Keratinocyte (primary cell): ENCODE measurements at regions not wholly inside any gene's neighbourhood (a gene's known extent, or its start where the extent isn't known, plus 50 kb on each side); places are given as distances from the start of the nearest gene placed in this dataset.

Source experiments
- CTCF ChIP-seq, 3 experiments: IDR thresholded peaks in 1 of 3; conservative IDR thresholded peaks in 1 of 3; optimal IDR thresholded peaks in 1 of 3; 2 replicates in 2 of 3; 3 replicates in 1 of 3; pipeline versions ENCODE3 to v1.5.1; 2011; ENCODE audit warnings: low read length in 3 of 3, mild to moderate bottlenecking in 3 of 3, moderate library complexity in 2 of 3, control low read depth in 1 of 3, inconsistent platforms in 1 of 3; ENCODE audit not compliant: insufficient read depth in 2 of 3; ENCODE audit errors: extremely low read depth in 1 of 3
- EZH2 ChIP-seq: IDR thresholded peaks from one replicate; pipeline ENCODE4 v1.6.1; 2012; ENCODE audit warnings: inconsistent platforms, mild to moderate bottlenecking, low read length, moderate library complexity

- no peak for TF ChIP-seq CTCF (optimal IDR thresholded peaks at IDR 0.05 in 1 of 3, IDR thresholded peaks at IDR 0.05 in 1 of 3, conservative IDR thresholded peaks at IDR 0.05 in 1 of 3; ENCODE audit: extremely low read depth in 1 of 3, insufficient read depth in 2 of 3, low read length in 3 of 3)
- TF ChIP-seq EZH2, result no peak
Measured at GRCh38 chr5:68478301-68479095, 262.9 kb downstream of the PIK3R1 start.
